ENCODE measurements at regions not wholly inside any gene's neighbourhood (a gene's known extent, or its start where the extent isn't known, plus 50 kb on each side); places are given as distances from the start of the nearest gene placed in this dataset.

DNA sequence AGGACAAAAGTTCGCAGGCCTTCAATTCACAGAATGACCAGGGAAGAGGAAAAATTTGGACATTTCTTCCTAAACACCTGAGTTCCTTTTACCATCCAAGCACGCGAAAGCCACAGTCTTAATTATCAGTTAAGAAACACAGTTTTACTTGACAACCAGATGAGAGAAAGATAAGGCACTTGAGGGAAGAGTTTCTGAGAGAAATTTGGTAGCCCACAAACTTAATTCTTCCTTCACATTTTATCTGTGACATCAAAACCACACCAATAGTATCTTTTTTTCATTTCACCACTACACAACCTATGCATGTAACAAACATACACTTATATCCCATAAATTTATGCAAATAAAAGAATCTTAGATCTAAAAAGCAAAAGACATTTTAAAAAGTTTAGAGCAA lies 326.6 kb downstream of the MZT1 start:
- no peak for TF ChIP-seq EP300 (IDR thresholded peaks at IDR 0.05; ENCODE audit: borderline replicate concordance)
- no peak for TF ChIP-seq TAF1 (IDR thresholded peaks at IDR 0.05; ENCODE audit: low read depth)
- no peak for TF ChIP-seq CEBPB (IDR thresholded peaks at IDR 0.05)
- no peak for TF ChIP-seq CREB1 (IDR thresholded peaks at IDR 0.05; ENCODE audit: low read depth)
- TF ChIP-seq TEAD4 (IDR thresholded peaks at IDR 0.05): no peak
